ENCODE measurements at regions not wholly inside any gene's neighbourhood (a gene's known extent, or its start where the extent isn't known, plus 50 kb on each side); places are given as distances from the start of the nearest gene placed in this dataset.
A peak's percentile ranks its signal among the peaks of the same experiment; 100 is the strongest.
"Not testable (repeated sequence)": the region's sequence is repeated elsewhere in the genome, so short reads cannot be mapped to it uniquely, and the experiment has no call there.

DNA sequence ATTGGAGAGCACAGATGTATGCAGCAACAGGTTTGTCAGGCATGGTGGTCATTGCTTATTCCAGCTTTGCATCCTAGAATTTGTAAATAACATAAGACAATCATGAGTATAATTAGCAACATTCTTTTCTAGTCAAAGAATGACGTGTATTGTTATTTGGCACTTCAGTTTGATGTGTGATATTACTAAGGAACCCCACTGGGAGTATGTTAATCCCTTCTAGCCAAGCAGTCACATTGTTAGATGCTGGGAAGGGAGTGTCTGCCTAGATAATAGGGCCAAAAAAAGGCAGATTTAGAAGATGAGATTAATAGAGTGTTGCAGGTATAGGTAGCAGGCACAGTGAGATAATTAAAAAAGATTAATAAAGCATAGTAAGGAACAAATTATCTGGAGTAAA is 159.2 kb upstream of the WDFY3 start:
- no CpG with 5 or more reads among the region's 1 CpG for WGBS (ENCODE audit: insufficient coverage)
- H3K27ac ChIP-seq (ENCODE audit: low read depth, low read length): no peak overlapping the region
- H3K9me3 ChIP-seq (ENCODE audit: control insufficient read depth, insufficient read depth, low read length): no peaks in the 10 kb centered on the region
- no peaks in the 10 kb centered on the region for H3K27me3 ChIP-seq (ENCODE audit: control insufficient read depth, insufficient read depth, low read length)
- no peak for DNase-seq (ENCODE audit: low read depth in 4 of 6, low spot score in 6 of 6)
- no peaks in the 10 kb centered on the region for H3K36me3 ChIP-seq (ENCODE audit: control insufficient read depth, insufficient read depth, low read length)
- H3K4me1 ChIP-seq (ENCODE audit: control insufficient read depth, insufficient read depth, low read length): peaks cover 7% of the 10 kb centered on the region
- H3K4me3 ChIP-seq (ENCODE audit: low read depth, low read length): no peak overlapping the region

DNA sequence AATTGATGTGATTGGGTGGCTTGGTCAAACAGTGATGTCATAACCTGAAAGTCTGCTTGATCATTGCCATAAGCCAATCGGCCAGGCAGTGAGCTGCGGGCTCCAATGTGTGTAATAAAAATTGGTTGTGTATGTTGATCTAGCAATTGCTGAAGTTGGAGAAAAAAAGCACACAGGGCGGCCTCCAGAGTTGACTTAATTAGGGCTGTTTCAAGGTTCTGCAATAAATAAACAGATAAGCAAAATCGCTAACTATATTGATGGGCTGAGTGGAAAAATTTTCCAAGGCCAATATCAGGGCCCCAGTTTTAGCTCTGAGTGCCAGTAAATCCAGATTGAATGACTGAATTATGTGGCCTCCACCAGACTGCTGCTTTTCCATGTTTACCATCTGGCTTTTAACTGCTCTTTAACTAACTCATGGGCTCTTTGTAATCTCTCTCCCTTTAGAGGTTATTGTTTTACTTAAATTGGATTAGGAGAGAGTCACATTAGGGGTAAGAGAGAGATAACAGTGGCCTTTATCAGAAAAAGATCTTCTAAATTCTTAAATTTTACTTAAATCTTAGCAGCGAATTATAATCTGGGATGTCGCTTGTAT is 160.6 kb upstream of the WDFY3 start:
- WGBS (ENCODE audit: insufficient coverage): 96% methylated on average over 5 of the region's 6 CpGs
- no peak overlapping the region for H3K27ac ChIP-seq (ENCODE audit: low read depth, low read length)
- H3K9me3 ChIP-seq (ENCODE audit: control insufficient read depth, insufficient read depth, low read length): no peaks in the 10 kb centered on the region
- DNase-seq (ENCODE audit: low read depth in 4 of 6, low spot score in 6 of 6): peak in 2 of 6 donors; percentile 9 to 18
- peaks cover 7% of the 10 kb centered on the region for H3K4me1 ChIP-seq (ENCODE audit: control insufficient read depth, insufficient read depth, low read length)
- H3K4me3 ChIP-seq (ENCODE audit: low read depth, low read length): no peak overlapping the region
- no peaks in the 10 kb centered on the region for H3K27me3 ChIP-seq (ENCODE audit: control insufficient read depth, insufficient read depth, low read length)
- no peaks in the 10 kb centered on the region for H3K36me3 ChIP-seq (ENCODE audit: control insufficient read depth, insufficient read depth, low read length)

DNA sequence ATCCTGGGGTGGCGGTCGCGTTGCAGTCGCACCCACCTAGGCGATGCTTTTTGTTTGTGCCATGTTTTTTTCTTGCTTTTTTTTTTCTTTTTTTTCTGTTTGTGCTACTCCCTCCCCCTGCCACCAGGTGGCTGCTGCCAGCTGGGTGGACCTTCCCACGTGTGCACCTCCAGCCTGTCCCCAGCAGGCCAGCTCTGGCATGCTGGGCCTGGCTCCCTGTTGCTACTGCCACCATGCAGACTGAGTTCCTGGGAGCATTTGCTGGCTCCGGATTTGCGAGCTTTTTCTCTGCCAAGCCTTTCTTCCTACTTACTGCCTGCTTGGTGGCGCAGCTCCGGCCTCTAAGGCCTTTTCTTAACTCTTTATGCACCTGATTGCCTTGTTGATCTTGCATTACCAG is 161.2 kb upstream of the WDFY3 start:
- no peak overlapping the region for H3K27ac ChIP-seq (ENCODE audit: low read depth, low read length)
- 19% methylated on average over 9 of the region's 10 CpGs for WGBS (ENCODE audit: insufficient coverage)
- peaks cover 7% of the 10 kb centered on the region for H3K4me1 ChIP-seq (ENCODE audit: control insufficient read depth, insufficient read depth, low read length)
- H3K9me3 ChIP-seq (ENCODE audit: control insufficient read depth, insufficient read depth, low read length): no peaks in the 10 kb centered on the region
- no peaks in the 10 kb centered on the region for H3K36me3 ChIP-seq (ENCODE audit: control insufficient read depth, insufficient read depth, low read length)
- DNase-seq (ENCODE audit: low read depth in 4 of 6, low spot score in 6 of 6): peak in 3 of 6 donors; percentile 7 to 67 (median 34)
- H3K4me3 ChIP-seq (ENCODE audit: low read depth, low read length): no peak overlapping the region
- no peaks in the 10 kb centered on the region for H3K27me3 ChIP-seq (ENCODE audit: control insufficient read depth, insufficient read depth, low read length)

DNA sequence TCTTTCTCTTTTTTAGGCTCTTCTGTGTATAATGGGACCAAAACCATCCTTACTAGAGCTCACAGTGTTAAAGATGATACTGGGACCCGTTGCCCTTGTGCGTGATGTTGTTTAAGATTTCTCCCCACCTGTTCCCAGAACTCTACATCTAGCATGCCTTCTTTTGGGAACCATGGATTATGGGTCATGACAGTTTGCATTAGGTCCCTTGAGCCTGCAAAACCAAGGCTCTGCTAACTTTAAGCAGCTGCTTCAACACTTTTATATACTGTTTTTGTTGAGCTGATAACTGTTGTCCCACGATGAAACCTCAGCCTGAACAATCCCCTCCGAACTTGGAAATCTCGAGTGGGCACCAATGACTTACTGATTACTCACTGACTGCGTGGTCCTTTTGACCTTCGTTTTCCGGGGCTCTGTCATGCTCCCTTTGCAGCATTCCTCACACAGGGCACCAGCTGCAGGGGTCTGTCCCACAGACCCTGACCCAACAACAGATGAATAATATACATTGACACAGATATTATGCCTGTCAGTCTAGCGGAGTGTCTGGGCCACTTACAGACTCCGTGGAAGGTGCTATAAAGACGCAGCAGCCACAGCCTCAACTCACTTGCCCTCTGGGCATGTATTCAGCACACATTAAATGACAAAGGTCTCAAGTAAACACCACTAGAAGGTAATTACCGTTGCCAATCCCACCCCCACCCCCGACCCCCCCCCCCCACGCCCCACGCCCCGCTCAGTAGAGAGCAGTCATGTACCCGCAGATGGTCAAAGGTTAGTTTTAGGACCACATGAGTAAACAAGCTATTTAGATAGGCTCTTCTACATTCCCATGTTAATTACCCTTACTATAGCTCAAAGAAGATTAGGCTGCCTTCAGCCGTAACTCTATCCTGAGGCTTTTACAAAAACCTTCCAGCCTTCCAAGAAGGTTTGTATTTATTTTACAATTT is 162.0 kb upstream of the WDFY3 start:
- 76% methylated on average over 10 of the region's 18 CpGs for WGBS (ENCODE audit: insufficient coverage)
- H3K27me3 ChIP-seq (ENCODE audit: control insufficient read depth, insufficient read depth, low read length): no peaks in the 10 kb centered on the region
- no peak for DNase-seq (ENCODE audit: low read depth in 4 of 6, low spot score in 6 of 6)
- H3K4me3 ChIP-seq (ENCODE audit: low read depth, low read length): no peak overlapping the region
- H3K27ac ChIP-seq (ENCODE audit: low read depth, low read length): no peak overlapping the region
- no peaks in the 10 kb centered on the region for H3K36me3 ChIP-seq (ENCODE audit: control insufficient read depth, insufficient read depth, low read length)
- peaks cover 7% of the 10 kb centered on the region for H3K4me1 ChIP-seq (ENCODE audit: control insufficient read depth, insufficient read depth, low read length)
- no peaks in the 10 kb centered on the region for H3K9me3 ChIP-seq (ENCODE audit: control insufficient read depth, insufficient read depth, low read length)

DNA sequence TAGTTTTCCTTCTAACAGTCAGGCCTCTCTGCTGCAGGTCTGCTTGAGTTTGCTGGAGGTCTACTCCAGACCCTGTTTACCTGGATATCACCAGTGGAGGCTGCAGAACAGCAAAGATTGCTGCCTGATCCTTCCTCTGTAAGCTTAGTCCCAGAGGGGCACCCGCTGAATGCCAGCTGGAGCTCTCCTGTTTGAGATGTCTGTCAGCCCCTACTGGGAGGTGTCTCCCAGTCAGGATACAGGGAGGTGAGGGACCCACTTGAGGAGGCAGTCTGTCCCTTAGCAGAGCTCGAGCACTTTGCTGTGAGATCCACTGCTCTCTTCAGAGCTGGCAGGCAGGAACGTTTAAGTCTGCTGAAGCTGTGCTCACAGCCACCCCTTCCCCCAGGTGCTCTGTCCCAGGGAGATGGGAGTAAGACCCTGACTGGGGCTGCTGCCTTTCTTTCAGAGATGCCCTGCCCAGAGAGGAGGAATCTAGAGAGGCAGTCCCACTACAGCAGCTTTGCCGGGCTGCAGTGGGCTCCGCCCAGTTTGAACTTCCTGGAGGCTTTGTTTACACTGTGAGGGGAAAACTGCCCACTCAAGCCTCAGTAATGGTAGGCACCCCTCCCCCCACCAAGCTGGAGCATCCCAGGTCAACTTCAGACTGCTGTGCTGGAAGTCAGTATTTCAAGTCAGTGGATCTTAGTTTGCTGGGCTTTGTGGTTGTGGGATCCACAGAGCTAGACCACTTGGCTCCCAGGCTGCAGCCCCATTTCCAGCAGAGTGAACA is 163.1 kb upstream of the WDFY3 start:
- not testable (repeated sequence) for DNase-seq (ENCODE audit: low read depth in 4 of 6, low spot score in 6 of 6); H3K9me3 ChIP-seq (ENCODE audit: control insufficient read depth, insufficient read depth, low read length); H3K4me1 ChIP-seq (ENCODE audit: control insufficient read depth, insufficient read depth, low read length); H3K4me3 ChIP-seq (ENCODE audit: low read depth, low read length); H3K27me3 ChIP-seq (ENCODE audit: control insufficient read depth, insufficient read depth, low read length); H3K27ac ChIP-seq (ENCODE audit: low read depth, low read length); H3K36me3 ChIP-seq (ENCODE audit: control insufficient read depth, insufficient read depth, low read length)
- WGBS (ENCODE audit: insufficient coverage): 71% methylated on average over 4 of the region's 5 CpGs

DNA sequence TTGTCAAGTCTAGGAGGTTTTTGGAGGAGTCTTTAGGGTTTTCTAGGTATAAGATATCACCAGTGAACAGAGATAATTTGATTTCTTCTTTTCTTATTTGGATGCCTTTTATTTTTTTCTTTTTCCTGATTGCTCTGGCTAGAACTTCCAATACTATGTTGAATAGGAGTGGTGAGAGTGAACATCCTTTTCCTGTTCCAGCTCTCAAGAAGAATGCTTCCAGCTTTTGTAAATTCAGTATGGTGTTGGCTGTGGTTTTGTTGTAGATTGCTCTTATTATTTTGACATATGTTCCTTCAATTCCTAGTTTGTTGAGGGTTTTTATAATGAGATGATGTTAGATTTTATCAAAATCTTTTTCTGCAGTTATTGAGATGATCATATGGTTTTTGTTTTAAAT is 165.6 kb upstream of the WDFY3 start:
- no peak overlapping the region for H3K4me3 ChIP-seq (ENCODE audit: low read depth, low read length)
- H3K36me3 ChIP-seq (ENCODE audit: control insufficient read depth, insufficient read depth, low read length): no peaks in the 10 kb centered on the region
- H3K27me3 ChIP-seq (ENCODE audit: control insufficient read depth, insufficient read depth, low read length): no peaks in the 10 kb centered on the region
- H3K27ac ChIP-seq (ENCODE audit: low read depth, low read length): no peak overlapping the region
- DNase-seq (ENCODE audit: low read depth in 4 of 6, low spot score in 6 of 6): no peak
- no peaks in the 10 kb centered on the region for H3K9me3 ChIP-seq (ENCODE audit: control insufficient read depth, insufficient read depth, low read length)
- H3K4me1 ChIP-seq (ENCODE audit: control insufficient read depth, insufficient read depth, low read length): peaks cover 7% of the 10 kb centered on the region

DNA sequence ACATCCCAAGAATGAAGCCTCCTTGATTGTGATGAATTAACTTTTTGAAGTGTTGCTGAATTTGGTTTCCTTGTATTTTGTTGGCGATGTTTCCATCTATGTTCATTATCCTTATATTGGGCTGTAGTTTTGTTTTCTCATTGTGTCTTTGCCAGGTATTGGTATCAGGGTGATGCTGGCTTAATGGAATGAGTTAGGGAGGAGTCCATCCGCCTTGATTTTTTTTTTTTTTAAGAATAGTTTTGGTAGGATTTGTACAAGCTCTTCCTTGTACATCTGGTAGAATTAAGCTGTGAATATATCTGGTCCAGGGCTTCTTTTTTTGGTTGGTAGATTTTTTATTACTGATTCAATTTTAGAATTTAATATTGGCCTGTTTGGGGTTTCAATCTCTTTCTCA is 166.1 kb upstream of the WDFY3 start:
- 86% methylated on average over 1 of the region's 2 CpGs for WGBS (ENCODE audit: insufficient coverage)

DNA sequence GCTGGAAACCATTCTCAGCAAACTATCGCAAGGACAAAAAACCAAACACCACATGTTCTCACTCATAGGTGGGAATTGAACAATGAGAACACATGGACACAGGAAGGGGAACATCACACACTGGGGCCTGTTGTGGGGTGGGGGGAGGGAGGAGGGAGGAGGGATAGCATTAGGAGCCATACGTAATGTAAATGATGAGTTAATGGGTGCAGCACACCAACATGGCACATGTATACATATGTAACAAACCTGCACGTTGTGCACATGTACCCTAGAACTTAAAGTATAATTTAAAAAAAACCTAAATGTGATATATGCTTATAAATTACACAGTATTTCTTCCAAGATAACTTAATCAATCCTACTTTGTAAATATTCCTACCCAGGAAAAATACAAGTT is 173.3 kb upstream of the WDFY3 start:
- H3K4me1 ChIP-seq (ENCODE audit: control insufficient read depth, insufficient read depth, low read length); H3K9me3 ChIP-seq (ENCODE audit: control insufficient read depth, insufficient read depth, low read length); H3K36me3 ChIP-seq (ENCODE audit: control insufficient read depth, insufficient read depth, low read length); H3K27me3 ChIP-seq (ENCODE audit: control insufficient read depth, insufficient read depth, low read length); H3K4me3 ChIP-seq (ENCODE audit: low read depth, low read length); H3K27ac ChIP-seq (ENCODE audit: low read depth, low read length); DNase-seq (ENCODE audit: low read depth in 4 of 6, low spot score in 6 of 6): not testable (repeated sequence)
- WGBS (ENCODE audit: insufficient coverage): no CpG with 5 or more reads among the region's 3 CpGs

More for the DNA sequence above, 166.1 kb upstream of the WDFY3 start:
- H3K27me3 ChIP-seq (ENCODE audit: control insufficient read depth, insufficient read depth, low read length): no peaks in the 10 kb centered on the region
- DNase-seq (ENCODE audit: low read depth in 4 of 6, low spot score in 6 of 6): no peak
- no peak overlapping the region for H3K27ac ChIP-seq (ENCODE audit: low read depth, low read length)
- H3K4me1 ChIP-seq (ENCODE audit: control insufficient read depth, insufficient read depth, low read length): peaks cover 4% of the 10 kb centered on the region
- H3K9me3 ChIP-seq (ENCODE audit: control insufficient read depth, insufficient read depth, low read length): no peaks in the 10 kb centered on the region
- H3K4me3 ChIP-seq (ENCODE audit: low read depth, low read length): no peak overlapping the region
- H3K36me3 ChIP-seq (ENCODE audit: control insufficient read depth, insufficient read depth, low read length): no peaks in the 10 kb centered on the region

DNA sequence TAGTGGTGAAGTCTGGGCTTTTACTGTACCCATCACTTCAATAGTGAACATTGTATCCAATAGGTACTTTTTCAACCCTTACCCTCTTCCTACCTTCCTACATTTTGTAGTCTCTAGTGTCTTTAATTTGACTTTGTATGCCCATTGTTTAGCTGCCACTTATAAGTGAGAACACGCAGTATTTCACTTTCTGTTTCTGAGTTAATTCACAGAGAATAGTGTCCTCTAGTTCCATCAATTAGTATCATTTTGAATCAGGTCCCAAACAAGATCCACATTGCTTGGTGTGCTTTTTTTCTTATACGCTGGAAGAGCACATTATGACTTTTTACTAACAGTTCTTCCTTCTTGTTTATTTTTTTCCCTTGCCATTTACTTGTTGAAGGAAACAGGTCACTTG is 176.0 kb upstream of the WDFY3 start:
- DNase-seq (ENCODE audit: low read depth in 4 of 6, low spot score in 6 of 6): no peak
- H3K9me3 ChIP-seq (ENCODE audit: control insufficient read depth, insufficient read depth, low read length): no peaks in the 10 kb centered on the region
- no CpG with 5 or more reads among the region's 2 CpGs for WGBS (ENCODE audit: insufficient coverage)
- H3K36me3 ChIP-seq (ENCODE audit: control insufficient read depth, insufficient read depth, low read length): no peaks in the 10 kb centered on the region
- H3K4me1 ChIP-seq (ENCODE audit: control insufficient read depth, insufficient read depth, low read length): no peaks in the 10 kb centered on the region
- H3K4me3 ChIP-seq (ENCODE audit: low read depth, low read length): no peak overlapping the region
- no peaks in the 10 kb centered on the region for H3K27me3 ChIP-seq (ENCODE audit: control insufficient read depth, insufficient read depth, low read length)
- no peak overlapping the region for H3K27ac ChIP-seq (ENCODE audit: low read depth, low read length)

Measured in spinal cord (tissue), 9 donors.